Subcutaneous abdominal adipose tissue (tissue), 5 donors: ENCODE measurements at regions not wholly inside any gene's neighbourhood (a gene's known extent, or its start where the extent isn't known, plus 50 kb on each side); places are given as distances from the start of the nearest gene placed in this dataset.
"Not testable (repeated sequence)": the region's sequence is repeated elsewhere in the genome, so short reads cannot be mapped to it uniquely, and the experiment has no call there.

ENCODE experiments used
- H3K27ac ChIP-seq: one replicate; pipeline ENCODE4 v1.7.0; 2013; ENCODE audit warnings: low read depth, mild to moderate bottlenecking, inconsistent platforms, low read length, moderate library complexity
- H3K27me3 ChIP-seq, 5 donors: one replicate each; pipeline ENCODE4 v1.7.0; 2013; ENCODE audit warnings: low read length in 5 of 5, inconsistent platforms in 1 of 5; ENCODE audit not compliant: control insufficient read depth in 5 of 5, insufficient read depth in 4 of 5
- H3K36me3 ChIP-seq, 5 donors: one replicate each; pipeline ENCODE4 v1.7.0; 2013; ENCODE audit warnings: low read length in 5 of 5; ENCODE audit not compliant: control insufficient read depth in 5 of 5, insufficient read depth in 5 of 5
- H3K4me1 ChIP-seq, 5 donors: one replicate each; pipeline ENCODE4 v1.7.0; 2013; ENCODE audit warnings: low read length in 5 of 5, mild to moderate bottlenecking in 3 of 5, moderate library complexity in 1 of 5; ENCODE audit not compliant: control insufficient read depth in 5 of 5, insufficient read depth in 5 of 5
- H3K4me3 ChIP-seq, 5 donors: one replicate each; pipeline ENCODE4 v1.7.0; 2013; ENCODE audit warnings: low read length in 5 of 5, low read depth in 1 of 5
- H3K9ac ChIP-seq, 5 donors: one replicate each; pipeline ENCODE4 v1.7.0; 2013; ENCODE audit warnings: low read length in 5 of 5, mild to moderate bottlenecking in 4 of 5, moderate library complexity in 3 of 5
- H3K9me3 ChIP-seq, 5 donors: one replicate each; pipeline ENCODE4 v1.7.0; 2013; ENCODE audit warnings: low read length in 5 of 5; ENCODE audit not compliant: control insufficient read depth in 5 of 5
- donor health status: healthy.
- donor health status: healthy.
- donor health status: healthy.
- donor health status: healthy.
- donor health status: healthy.

- not testable (repeated sequence) for H3K27me3 ChIP-seq, H3K9ac ChIP-seq, H3K36me3 ChIP-seq, H3K27ac ChIP-seq, H3K4me3 ChIP-seq, H3K9me3 ChIP-seq, H3K4me1 ChIP-seq
Observed at GRCh38 chr2:111412841-111413650, 292.3 kb downstream of the BCL2L11 start.

- H3K9me3 ChIP-seq, H3K27me3 ChIP-seq, H3K27ac ChIP-seq, H3K4me1 ChIP-seq, H3K36me3 ChIP-seq, H3K4me3 ChIP-seq, H3K9ac ChIP-seq: not testable (repeated sequence)
Observed at GRCh38 chr2:111413950-111414349, 293.2 kb downstream of the BCL2L11 start.

DNA sequence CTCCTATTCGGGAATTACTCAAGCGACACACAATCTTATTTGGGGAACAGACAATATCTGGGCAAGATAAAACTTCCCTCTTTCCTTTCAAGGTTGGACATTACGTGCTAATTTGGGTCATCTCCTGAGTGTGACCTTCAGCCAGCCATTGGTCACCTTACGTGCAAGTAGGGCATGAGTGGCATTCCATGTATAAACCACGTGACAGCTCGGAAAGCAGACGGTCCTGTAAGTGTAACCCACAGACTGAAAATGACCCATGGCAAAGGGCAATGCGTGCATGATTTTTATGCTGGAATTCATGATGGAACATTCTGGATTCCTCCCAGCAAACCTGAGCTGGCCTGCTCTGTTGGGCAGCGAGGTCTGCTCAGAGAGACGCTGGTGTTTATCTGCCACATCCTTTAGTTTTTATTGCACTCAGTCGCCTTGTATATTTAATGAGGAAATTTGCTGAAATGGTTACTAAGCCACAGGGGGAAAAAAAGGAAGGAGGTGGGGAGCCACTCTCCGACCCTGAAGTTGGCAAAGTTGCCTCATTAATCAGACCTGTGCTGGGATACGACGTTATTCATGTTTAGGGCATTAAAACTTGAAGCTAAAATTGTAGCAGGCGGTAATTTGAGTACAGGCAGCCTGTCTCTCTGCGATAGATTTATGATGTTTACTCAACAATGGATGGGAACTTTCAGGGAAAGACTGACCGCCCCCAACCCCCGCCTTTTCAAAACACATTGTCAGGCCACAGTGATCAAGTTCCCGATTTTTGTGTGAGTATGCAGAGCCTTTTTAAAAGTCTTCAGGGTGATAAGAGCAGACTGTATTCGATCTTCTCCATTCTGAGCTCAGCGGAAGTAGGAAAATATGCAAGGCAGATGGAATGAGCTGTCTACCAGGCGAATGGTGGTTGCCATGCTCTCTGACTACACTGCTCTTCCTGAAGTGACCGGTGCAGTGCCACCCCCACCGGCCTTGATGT, 295.3 kb downstream of the BCL2L11 start:
- not testable (repeated sequence) for H3K4me3 ChIP-seq, H3K9me3 ChIP-seq, H3K27me3 ChIP-seq, H3K4me1 ChIP-seq, H3K27ac ChIP-seq, H3K36me3 ChIP-seq, H3K9ac ChIP-seq

- not testable (repeated sequence) for H3K4me3 ChIP-seq, H3K4me1 ChIP-seq, H3K9ac ChIP-seq, H3K27me3 ChIP-seq, H3K9me3 ChIP-seq, H3K27ac ChIP-seq, H3K36me3 ChIP-seq
Observed at GRCh38 chr2:111417026-111417425, 296.3 kb downstream of the BCL2L11 start.

DNA sequence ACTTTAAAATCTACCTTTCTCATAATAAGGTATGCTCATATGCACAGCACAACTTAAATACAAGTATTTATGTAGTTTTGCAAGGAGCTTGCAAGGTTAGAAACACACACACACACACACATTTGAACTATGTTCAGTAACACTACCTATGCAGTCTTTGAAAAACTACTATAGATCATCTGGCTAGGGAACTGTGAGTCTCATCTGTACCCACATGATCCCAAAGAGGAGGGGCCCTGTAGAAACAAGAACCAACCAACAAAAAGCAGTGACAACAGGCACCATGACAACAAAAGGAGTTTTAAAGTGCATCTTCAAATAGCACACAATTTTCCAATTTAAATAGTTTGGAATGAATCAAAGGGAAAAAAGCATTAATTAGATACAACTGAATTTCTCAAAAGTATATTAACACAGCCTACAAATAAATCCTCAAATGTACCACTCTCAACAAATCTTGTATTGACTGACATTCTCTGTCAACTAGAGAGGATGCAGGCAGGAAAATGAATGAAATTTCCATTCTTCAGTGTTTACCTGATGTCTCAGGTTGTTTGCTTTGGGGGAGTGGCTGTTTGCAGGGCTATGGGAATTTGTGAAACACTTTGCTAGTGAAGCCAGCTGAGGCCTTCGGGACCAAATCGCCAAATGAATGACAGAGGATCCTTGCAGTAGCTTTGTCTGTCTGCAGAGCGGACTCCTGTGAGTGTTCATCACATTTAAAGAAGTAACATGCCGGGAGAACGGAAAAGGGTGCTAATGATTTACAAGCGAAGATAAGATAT, 297.6 kb downstream of the BCL2L11 start:
- H3K9me3 ChIP-seq, H3K27ac ChIP-seq, H3K27me3 ChIP-seq, H3K4me3 ChIP-seq, H3K36me3 ChIP-seq, H3K4me1 ChIP-seq, H3K9ac ChIP-seq: not testable (repeated sequence)

- not testable (repeated sequence) for H3K9ac ChIP-seq, H3K4me3 ChIP-seq, H3K27me3 ChIP-seq, H3K36me3 ChIP-seq, H3K9me3 ChIP-seq, H3K27ac ChIP-seq, H3K4me1 ChIP-seq
Observed at GRCh38 chr2:111420074-111420473, 299.4 kb downstream of the BCL2L11 start.

- H3K27me3 ChIP-seq, H3K4me1 ChIP-seq, H3K4me3 ChIP-seq, H3K36me3 ChIP-seq, H3K27ac ChIP-seq, H3K9ac ChIP-seq, H3K9me3 ChIP-seq: not testable (repeated sequence)
Observed at GRCh38 chr2:111420835-111421234, 300.1 kb downstream of the BCL2L11 start.

DNA sequence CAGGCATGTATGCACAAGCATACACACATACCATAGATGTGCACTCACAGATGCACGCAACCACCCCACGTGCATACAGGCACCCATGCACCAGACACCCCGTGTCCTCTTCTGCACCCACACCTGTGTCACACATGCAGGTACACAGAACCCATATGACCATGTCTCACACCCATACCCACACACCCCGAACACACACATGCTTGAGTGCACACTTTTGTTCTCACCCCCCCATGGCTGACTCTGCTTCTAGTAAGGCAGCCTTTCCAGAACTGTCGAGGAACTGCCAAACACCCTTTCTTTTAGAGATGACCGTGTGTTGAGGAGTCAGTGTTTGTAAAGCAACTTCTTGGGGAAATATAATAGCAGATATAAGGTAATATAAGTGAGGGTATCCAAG, 301.2 kb downstream of the BCL2L11 start:
- not testable (repeated sequence) for H3K4me1 ChIP-seq, H3K9me3 ChIP-seq, H3K36me3 ChIP-seq, H3K27ac ChIP-seq, H3K4me3 ChIP-seq, H3K9ac ChIP-seq, H3K27me3 ChIP-seq

DNA sequence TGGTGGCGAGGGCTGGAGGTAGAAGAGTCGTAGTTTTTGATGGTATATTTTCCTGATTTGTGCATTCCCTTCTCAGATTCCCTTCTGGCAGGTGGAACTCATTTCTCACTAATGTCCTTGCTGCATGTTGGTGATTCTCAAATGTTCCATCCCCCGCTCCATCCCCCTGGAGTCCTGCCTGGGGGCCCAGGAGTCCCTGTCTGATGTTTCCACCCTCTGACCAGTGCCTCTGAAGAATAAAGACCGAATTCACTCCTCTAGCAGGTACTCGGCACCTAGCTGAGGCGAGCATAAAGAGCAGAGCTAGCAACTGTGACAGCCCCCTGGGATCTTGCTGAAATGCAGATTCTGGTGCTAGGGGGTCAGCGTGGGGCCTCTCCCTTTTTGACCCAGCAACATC, 301.8 kb downstream of the BCL2L11 start:
- H3K9me3 ChIP-seq, H3K4me1 ChIP-seq, H3K27ac ChIP-seq, H3K27me3 ChIP-seq, H3K9ac ChIP-seq, H3K36me3 ChIP-seq, H3K4me3 ChIP-seq: not testable (repeated sequence)

DNA sequence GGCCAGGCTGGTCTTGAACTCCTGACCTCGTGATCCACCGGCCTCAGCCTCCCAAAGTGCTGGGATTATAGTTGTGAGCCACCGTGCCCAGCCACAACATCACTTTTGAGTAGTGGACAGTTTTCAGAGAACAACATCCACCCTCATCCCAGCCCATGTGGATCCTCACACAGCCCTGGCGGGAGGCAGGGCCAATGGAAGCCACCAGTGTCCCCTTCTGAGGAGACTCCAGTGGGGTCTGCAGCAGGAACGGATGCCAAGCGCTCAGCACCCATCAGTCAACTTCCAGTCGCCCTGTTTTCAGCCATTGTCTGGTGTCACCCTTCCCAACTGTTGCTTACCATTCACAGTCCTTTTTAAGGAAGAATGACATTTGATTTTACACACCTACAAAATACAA, 302.5 kb downstream of the BCL2L11 start:
- not testable (repeated sequence) for H3K27me3 ChIP-seq, H3K4me3 ChIP-seq, H3K27ac ChIP-seq, H3K36me3 ChIP-seq, H3K9me3 ChIP-seq, H3K9ac ChIP-seq, H3K4me1 ChIP-seq
